Neural cell (in vitro differentiated cells): ENCODE measurements at regions not wholly inside any gene's neighbourhood (a gene's known extent, or its start where the extent isn't known, plus 50 kb on each side); places are given as distances from the start of the nearest gene placed in this dataset.

ENCODE experiments used
- H2AFZ ChIP-seq: fragments of 200-600, 300-800 bp; sonication (generic), shearing (Covaris generic); 2 replicates; pipeline ENCODE4 v1.6.0; 2014; ENCODE audit warnings: low read depth, mild to moderate bottlenecking, antibody characterized with exemption, low read length, moderate library complexity
- H3F3A ChIP-seq: fragments of 200-600 bp; shearing (Covaris generic); 2 replicates; pipeline ENCODE4 v1.6.1; 2016; ENCODE audit warnings: mild to moderate bottlenecking, moderate library complexity, mixed read lengths, antibody characterized with exemption, low read length; ENCODE audit not compliant: insufficient read depth, poor library complexity, severe bottlenecking
- H3K27ac ChIP-seq: fragments of 200-600, 300-800 bp; sonication (generic), shearing (Covaris generic); 2 replicates; pipeline ENCODE4 v1.5.1; 2014; ENCODE audit warnings: mild to moderate bottlenecking, low read length, moderate library complexity
- H3K27me3 ChIP-seq: fragments of 300-800, 200-600 bp; sonication (generic), shearing (Covaris generic); 2 replicates; pipeline ENCODE4 v1.6.0; 2014; ENCODE audit warnings: mild to moderate bottlenecking, low read depth, low read length, moderate library complexity; ENCODE audit not compliant: insufficient read depth
- H3K36me3 ChIP-seq: fragments of 300-800, 200-600 bp; sonication (generic), shearing (Covaris generic); 2 replicates; pipeline ENCODE4 v1.5.1; 2014; ENCODE audit warnings: mild to moderate bottlenecking, antibody characterized with exemption, low read length, moderate library complexity; ENCODE audit not compliant: insufficient read depth
- H3K4me2 ChIP-seq: fragments of 300-800, 200-600 bp; sonication (generic), shearing (Covaris generic); 2 replicates; pipeline ENCODE4 v1.6.0; 2014; ENCODE audit warnings: mild to moderate bottlenecking, low read length
- H3K4me3 ChIP-seq: fragments of 300-800, 200-600 bp; sonication (generic), shearing (Covaris generic); 2 replicates; pipeline ENCODE4 v1.5.1; 2014; ENCODE audit warnings: mild to moderate bottlenecking, low read length, moderate library complexity
- H3K79me2 ChIP-seq: fragments of 200-600 bp; shearing (Covaris generic); replicated peaks from 2 replicates; pipeline ENCODE4 v1.6.0; 2014; ENCODE audit warnings: mild to moderate bottlenecking, low read length, moderate library complexity; ENCODE audit not compliant: insufficient read depth
- H3K9ac ChIP-seq: fragments of 300-800, 200-600 bp; sonication (generic), shearing (Covaris generic); 2 replicates; pipeline ENCODE4 v1.6.1; 2016; ENCODE audit warnings: mild to moderate bottlenecking, low read length, mixed read lengths
- H3K9me2 ChIP-seq: fragments of 200-600 bp; shearing (Covaris generic); 2 replicates; pipeline ENCODE4 v1.6.1; 2016; ENCODE audit warnings: mild to moderate bottlenecking, low read length, mixed read lengths; ENCODE audit not compliant: insufficient read depth
- H3K9me3 ChIP-seq: fragments of 200-600, 300-800 bp; sonication (generic), shearing (Covaris generic); 2 replicates; pipeline ENCODE4 v1.6.1; 2016; ENCODE audit warnings: mild to moderate bottlenecking, mixed run types, low read length, moderate library complexity, mixed read lengths
- H4K20me1 ChIP-seq: fragments of 200-600 bp; shearing (Covaris generic); 2 replicates; pipeline ENCODE4 v1.6.1; 2016; ENCODE audit warnings: mild to moderate bottlenecking, mixed run types; ENCODE audit not compliant: insufficient read depth
- EP300 ChIP-seq: fragments of 450-650 bp; conservative IDR thresholded peaks from 2 replicates; pipeline ENCODE4 v1.6.1; 2014; ENCODE audit warnings: antibody characterized with exemption, mild to moderate bottlenecking, moderate library complexity; ENCODE audit not compliant: poor library complexity, severe bottlenecking
- EZH2 ChIP-seq: fragments of 200-600, 300-800 bp; shearing (Covaris generic), sonication (generic); IDR thresholded peaks from 2 replicates; pipeline ENCODE4 v1.6.1; 2014; ENCODE audit warnings: antibody characterized with exemption, low read length, borderline replicate concordance, mild to moderate bottlenecking; ENCODE audit not compliant: insufficient read depth, poor library complexity, severe bottlenecking
- MXI1 ChIP-seq: fragments of 450-650 bp; conservative IDR thresholded peaks from 2 replicates; pipeline ENCODE4 v1.6.1; 2014; ENCODE audit warnings: antibody characterized with exemption, mild to moderate bottlenecking; ENCODE audit not compliant: poor library complexity, severe bottlenecking
- POLR2AphosphoS5 ChIP-seq: IDR thresholded peaks from 2 replicates; pipeline ENCODE4 v1.6.1; 2012
- RAD21 ChIP-seq: fragments of 450-650 bp; conservative IDR thresholded peaks from 2 replicates; pipeline ENCODE4 v1.6.1; 2014; ENCODE audit warnings: antibody characterized with exemption, mild to moderate bottlenecking, moderate library complexity
- SMC3 ChIP-seq: fragments of 450-650 bp; conservative IDR thresholded peaks from 2 replicates; pipeline ENCODE4 v1.6.1; 2014; ENCODE audit warnings: antibody characterized with exemption, mild to moderate bottlenecking, moderate library complexity; ENCODE audit not compliant: poor library complexity
- TAF1 ChIP-seq: IDR thresholded peaks from 2 replicates; pipeline ENCODE4 v1.6.1; 2012; ENCODE audit warnings: low read depth
- TF ChIP-seq, protein P1 (sequence below): fragments of 450-650 bp; IDR thresholded peaks from 2 replicates; pipeline ENCODE4 v1.5.1; 2014; ENCODE audit warnings: antibody characterized with exemption, mild to moderate bottlenecking, moderate library complexity; ENCODE audit not compliant: poor library complexity, severe bottlenecking
- TF ChIP-seq, protein P2 (sequence below): IDR thresholded peaks from 2 replicates; pipeline ENCODE4 v1.6.1; 2012; ENCODE audit warnings: borderline replicate concordance

DNA sequence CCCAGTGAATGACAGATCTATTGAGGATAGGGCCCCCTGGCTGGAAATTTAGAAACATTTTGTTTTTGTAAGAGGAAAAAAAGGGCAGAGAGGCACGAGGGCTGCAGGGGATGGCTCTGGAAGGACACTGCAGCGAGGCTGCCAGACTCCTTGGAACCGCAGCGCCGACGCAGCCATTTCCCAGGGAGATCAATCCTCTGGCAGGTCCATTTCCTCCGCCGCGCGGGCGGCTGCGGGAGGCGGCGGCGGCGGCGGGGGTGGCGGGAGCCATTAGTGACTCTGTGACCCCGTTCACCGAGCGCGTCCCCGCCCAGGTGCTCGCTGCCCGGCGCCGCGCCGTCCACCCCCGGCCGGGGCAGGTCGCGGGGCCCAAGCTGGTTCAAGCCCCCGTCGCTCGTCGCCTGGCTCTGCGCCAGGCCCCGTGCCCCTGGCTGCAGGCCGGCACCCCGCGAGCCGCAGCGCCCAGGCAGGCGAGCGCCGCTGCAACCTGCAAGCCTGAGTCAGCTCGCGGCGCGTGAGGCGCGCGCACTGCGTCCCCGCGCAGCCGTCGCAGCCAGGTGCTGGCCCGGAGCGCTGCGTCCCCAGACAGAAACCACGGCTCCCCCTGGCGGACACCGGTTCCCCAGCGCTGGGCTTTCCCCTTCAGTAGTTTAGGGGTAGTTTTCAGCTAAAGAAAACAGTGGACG is 192.6 kb downstream of the KATNAL1 start:
- TF ChIP-seq, protein P1, sequence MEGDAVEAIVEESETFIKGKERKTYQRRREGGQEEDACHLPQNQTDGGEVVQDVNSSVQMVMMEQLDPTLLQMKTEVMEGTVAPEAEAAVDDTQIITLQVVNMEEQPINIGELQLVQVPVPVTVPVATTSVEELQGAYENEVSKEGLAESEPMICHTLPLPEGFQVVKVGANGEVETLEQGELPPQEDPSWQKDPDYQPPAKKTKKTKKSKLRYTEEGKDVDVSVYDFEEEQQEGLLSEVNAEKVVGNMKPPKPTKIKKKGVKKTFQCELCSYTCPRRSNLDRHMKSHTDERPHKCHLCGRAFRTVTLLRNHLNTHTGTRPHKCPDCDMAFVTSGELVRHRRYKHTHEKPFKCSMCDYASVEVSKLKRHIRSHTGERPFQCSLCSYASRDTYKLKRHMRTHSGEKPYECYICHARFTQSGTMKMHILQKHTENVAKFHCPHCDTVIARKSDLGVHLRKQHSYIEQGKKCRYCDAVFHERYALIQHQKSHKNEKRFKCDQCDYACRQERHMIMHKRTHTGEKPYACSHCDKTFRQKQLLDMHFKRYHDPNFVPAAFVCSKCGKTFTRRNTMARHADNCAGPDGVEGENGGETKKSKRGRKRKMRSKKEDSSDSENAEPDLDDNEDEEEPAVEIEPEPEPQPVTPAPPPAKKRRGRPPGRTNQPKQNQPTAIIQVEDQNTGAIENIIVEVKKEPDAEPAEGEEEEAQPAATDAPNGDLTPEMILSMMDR: peak; percentile 97
- peak; percentile 82 for TF ChIP-seq MXI1
- TF ChIP-seq EZH2: no peak
- TF ChIP-seq TAF1: peak; percentile 26
- TF ChIP-seq RAD21: peak; percentile 93
- TF ChIP-seq, protein P2, sequence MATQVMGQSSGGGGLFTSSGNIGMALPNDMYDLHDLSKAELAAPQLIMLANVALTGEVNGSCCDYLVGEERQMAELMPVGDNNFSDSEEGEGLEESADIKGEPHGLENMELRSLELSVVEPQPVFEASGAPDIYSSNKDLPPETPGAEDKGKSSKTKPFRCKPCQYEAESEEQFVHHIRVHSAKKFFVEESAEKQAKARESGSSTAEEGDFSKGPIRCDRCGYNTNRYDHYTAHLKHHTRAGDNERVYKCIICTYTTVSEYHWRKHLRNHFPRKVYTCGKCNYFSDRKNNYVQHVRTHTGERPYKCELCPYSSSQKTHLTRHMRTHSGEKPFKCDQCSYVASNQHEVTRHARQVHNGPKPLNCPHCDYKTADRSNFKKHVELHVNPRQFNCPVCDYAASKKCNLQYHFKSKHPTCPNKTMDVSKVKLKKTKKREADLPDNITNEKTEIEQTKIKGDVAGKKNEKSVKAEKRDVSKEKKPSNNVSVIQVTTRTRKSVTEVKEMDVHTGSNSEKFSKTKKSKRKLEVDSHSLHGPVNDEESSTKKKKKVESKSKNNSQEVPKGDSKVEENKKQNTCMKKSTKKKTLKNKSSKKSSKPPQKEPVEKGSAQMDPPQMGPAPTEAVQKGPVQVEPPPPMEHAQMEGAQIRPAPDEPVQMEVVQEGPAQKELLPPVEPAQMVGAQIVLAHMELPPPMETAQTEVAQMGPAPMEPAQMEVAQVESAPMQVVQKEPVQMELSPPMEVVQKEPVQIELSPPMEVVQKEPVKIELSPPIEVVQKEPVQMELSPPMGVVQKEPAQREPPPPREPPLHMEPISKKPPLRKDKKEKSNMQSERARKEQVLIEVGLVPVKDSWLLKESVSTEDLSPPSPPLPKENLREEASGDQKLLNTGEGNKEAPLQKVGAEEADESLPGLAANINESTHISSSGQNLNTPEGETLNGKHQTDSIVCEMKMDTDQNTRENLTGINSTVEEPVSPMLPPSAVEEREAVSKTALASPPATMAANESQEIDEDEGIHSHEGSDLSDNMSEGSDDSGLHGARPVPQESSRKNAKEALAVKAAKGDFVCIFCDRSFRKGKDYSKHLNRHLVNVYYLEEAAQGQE: no peak
- peak; percentile 98 for TF ChIP-seq SMC3
- TF ChIP-seq POLR2AphosphoS5: peak; percentile 61
- peak; percentile 54 for TF ChIP-seq EP300

DNA sequence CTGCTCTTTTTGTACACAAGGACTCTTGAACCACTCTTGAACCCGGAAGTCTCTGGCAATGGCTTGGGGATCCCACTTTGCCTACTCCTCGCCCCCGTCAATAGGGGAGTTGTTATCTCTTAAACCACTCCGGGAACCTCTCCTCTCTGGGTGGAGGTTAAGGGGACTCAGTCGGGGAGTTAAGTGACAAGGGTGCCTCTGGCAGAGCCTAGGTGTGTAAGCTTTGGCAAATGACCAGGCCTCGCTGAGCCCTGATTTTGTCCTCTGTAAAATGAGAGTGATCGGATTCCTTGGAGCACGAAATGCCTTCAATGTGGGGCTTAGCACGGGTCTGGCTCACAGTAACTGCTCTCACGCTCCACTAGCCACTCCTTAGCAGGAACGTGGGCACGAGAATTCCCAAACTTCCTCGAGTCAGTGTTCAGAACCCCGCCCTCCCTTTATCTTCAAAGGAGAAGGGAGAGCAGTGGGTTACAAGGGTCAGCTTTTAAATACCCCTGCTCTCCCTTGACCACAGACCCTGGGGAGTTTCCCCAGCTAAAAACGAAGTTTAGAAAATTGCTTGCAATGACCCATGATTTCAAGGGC is 193.3 kb downstream of the KATNAL1 start:
- H3F3A ChIP-seq: no peaks in the 10 kb centered on the region
- no peaks in the 10 kb centered on the region for H3K36me3 ChIP-seq
- no peaks in the 10 kb centered on the region for H3K27me3 ChIP-seq
- no peak overlapping the region for H3K4me2 ChIP-seq
- no peak overlapping the region for H2AFZ ChIP-seq
- H3K27ac ChIP-seq: no peak overlapping the region
- no peaks in the 10 kb centered on the region for H4K20me1 ChIP-seq
- no peaks in the 10 kb centered on the region for H3K9me2 ChIP-seq
- H3K79me2 ChIP-seq: no peaks in the 10 kb centered on the region
- H3K9me3 ChIP-seq: no peaks in the 10 kb centered on the region
- TF ChIP-seq, protein P1: no peak
- TF ChIP-seq MXI1: no peak
- TF ChIP-seq TAF1: no peak
- TF ChIP-seq SMC3: no peak
- TF ChIP-seq EZH2: no peak
- TF ChIP-seq EP300: no peak
- H3K4me3 ChIP-seq: peak overlapping the region; percentile 61
- H3K9ac ChIP-seq: peak overlapping the region; percentile 60

More for the DNA sequence above, 192.6 kb downstream of the KATNAL1 start:
- Histone ChIP-seq H3K79me2 (no peaks in the 10 kb centered on the region), H2AFZ (no peak overlapping the region), H3K4me2 (peak overlapping the region; percentile 30), H3K36me3 (no peaks in the 10 kb centered on the region), H3K9ac (peak overlapping the region; percentile 60), H3K27ac (no peak overlapping the region), H4K20me1 (no peaks in the 10 kb centered on the region), H3F3A (no peaks in the 10 kb centered on the region), H3K27me3 (no peaks in the 10 kb centered on the region), H3K4me3 (peak overlapping the region; percentile 61), H3K9me2 (no peaks in the 10 kb centered on the region), H3K9me3 (no peaks in the 10 kb centered on the region)
